GM23338 (cell line): ENCODE measurements at regions not wholly inside any gene's neighbourhood (a gene's known extent, or its start where the extent isn't known, plus 50 kb on each side); places are given as distances from the start of the nearest gene placed in this dataset.

Experiments
- CREB1 ChIP-seq: fragments of 250-450 bp; sonication (Bioruptor Pico); IDR thresholded peaks from 2 replicates; pipeline ENCODE4 v1.5.0; 2020; ENCODE audit warnings: low read depth, mild to moderate bottlenecking, moderate library complexity
- EZH2 ChIP-seq: fragments of 200-600 bp; sonication (generic); IDR thresholded peaks from one replicate; pipeline ENCODE4 v1.8.0; 2017; ENCODE audit warnings: antibody characterized with exemption, mild to moderate bottlenecking, low read depth; ENCODE audit not compliant: unreplicated experiment
- EZH2phosphoT487 ChIP-seq: fragments of 200-600 bp; sonication (generic); IDR thresholded peaks from one replicate; pipeline ENCODE4 v1.8.1; 2018; ENCODE audit warnings: antibody characterized with exemption; ENCODE audit not compliant: unreplicated experiment
- JUNB ChIP-seq: IDR thresholded peaks from one replicate; pipeline ENCODE4 v1.6.1; 2016; ENCODE audit warnings: antibody characterized with exemption; ENCODE audit not compliant: unreplicated experiment
- NANOG ChIP-seq: IDR thresholded peaks from 2 replicates; pipeline ENCODE4 v1.6.1; 2016; ENCODE audit warnings: antibody characterized with exemption, borderline replicate concordance
- POLR2AphosphoS5 ChIP-seq: IDR thresholded peaks from 2 replicates; pipeline ENCODE4 v1.6.1; 2016; ENCODE audit warnings: antibody characterized with exemption, low read depth
- STAT1 ChIP-seq: IDR thresholded peaks from one replicate; pipeline ENCODE4 v1.6.1; 2016; ENCODE audit warnings: antibody characterized with exemption; ENCODE audit not compliant: unreplicated experiment
- TF ChIP-seq, protein P1 (sequence below), 2 experiments: fragments of 200-600 bp in 1 of 2; sonication (generic) in 1 of 2; conservative IDR thresholded peaks; 2 replicates each; pipeline versions ENCODE4 v1.5.1 to v1.6.1; 2016 to 2017; ENCODE audit warnings: antibody characterized with exemption in 2 of 2, low read depth in 2 of 2, mild to moderate bottlenecking in 2 of 2, moderate library complexity in 1 of 2
- TF ChIP-seq, protein P2 (sequence below): fragments of 250-450 bp; sonication (Bioruptor Pico); IDR thresholded peaks from 2 replicates; pipeline ENCODE4 v1.5.0; 2020; ENCODE audit warnings: mild to moderate bottlenecking, moderate library complexity
- TF ChIP-seq, protein P3 (sequence below): IDR thresholded peaks from one replicate; pipeline ENCODE4 v1.6.1; 2018; ENCODE audit warnings: antibody characterized with exemption; ENCODE audit not compliant: unreplicated experiment

DNA sequence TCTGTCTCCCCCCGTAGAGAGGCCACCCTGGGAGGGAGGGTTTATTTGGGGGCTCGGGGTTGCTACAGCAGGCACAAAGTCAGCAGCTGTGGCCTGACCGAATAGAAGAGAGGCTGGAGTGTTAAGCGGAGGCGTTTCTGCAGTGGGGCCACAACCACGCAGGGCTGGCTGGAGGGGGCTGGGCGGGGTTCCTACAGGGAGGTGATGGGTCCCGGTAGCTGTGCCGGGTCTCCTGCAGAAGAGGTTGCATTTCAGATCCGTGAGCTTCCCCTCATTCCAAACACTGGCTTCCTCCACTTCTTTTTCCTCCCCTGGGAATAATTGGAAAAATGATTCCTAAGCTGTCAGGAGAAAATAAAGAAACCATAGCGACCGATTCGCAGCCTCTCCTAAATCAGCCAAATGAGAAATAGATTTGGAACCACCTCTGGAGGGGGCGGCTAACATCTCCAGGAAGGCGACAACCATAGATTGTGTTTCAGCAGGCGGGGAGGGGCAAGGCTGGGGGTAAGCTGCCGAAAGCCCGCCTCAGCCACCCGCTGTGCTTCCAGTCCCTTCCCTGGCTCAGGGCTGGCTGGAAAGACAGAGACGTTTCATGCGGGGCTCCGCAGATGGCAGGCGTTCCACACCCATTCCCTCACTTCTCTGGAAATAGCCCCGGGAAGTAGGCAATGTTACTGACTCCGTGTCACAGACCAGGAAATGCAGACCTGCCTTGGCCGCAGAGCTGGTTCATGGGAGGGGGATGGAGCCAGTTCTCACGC, 85.6 kb upstream of the TAF1B start:
- TF ChIP-seq, protein P1, sequence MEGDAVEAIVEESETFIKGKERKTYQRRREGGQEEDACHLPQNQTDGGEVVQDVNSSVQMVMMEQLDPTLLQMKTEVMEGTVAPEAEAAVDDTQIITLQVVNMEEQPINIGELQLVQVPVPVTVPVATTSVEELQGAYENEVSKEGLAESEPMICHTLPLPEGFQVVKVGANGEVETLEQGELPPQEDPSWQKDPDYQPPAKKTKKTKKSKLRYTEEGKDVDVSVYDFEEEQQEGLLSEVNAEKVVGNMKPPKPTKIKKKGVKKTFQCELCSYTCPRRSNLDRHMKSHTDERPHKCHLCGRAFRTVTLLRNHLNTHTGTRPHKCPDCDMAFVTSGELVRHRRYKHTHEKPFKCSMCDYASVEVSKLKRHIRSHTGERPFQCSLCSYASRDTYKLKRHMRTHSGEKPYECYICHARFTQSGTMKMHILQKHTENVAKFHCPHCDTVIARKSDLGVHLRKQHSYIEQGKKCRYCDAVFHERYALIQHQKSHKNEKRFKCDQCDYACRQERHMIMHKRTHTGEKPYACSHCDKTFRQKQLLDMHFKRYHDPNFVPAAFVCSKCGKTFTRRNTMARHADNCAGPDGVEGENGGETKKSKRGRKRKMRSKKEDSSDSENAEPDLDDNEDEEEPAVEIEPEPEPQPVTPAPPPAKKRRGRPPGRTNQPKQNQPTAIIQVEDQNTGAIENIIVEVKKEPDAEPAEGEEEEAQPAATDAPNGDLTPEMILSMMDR (conservative IDR thresholded peaks at IDR 0.05; ENCODE audit: low read depth in 2 of 2), result no peak
- TF ChIP-seq CREB1 (CRISPR knock-in tag), result no peak
- no peak for TF ChIP-seq STAT1
- TF ChIP-seq JUNB, result no peak
- TF ChIP-seq POLR2AphosphoS5, result no peak
- no peak for TF ChIP-seq EZH2
- no peak for TF ChIP-seq EZH2phosphoT487
- TF ChIP-seq, protein P2, sequence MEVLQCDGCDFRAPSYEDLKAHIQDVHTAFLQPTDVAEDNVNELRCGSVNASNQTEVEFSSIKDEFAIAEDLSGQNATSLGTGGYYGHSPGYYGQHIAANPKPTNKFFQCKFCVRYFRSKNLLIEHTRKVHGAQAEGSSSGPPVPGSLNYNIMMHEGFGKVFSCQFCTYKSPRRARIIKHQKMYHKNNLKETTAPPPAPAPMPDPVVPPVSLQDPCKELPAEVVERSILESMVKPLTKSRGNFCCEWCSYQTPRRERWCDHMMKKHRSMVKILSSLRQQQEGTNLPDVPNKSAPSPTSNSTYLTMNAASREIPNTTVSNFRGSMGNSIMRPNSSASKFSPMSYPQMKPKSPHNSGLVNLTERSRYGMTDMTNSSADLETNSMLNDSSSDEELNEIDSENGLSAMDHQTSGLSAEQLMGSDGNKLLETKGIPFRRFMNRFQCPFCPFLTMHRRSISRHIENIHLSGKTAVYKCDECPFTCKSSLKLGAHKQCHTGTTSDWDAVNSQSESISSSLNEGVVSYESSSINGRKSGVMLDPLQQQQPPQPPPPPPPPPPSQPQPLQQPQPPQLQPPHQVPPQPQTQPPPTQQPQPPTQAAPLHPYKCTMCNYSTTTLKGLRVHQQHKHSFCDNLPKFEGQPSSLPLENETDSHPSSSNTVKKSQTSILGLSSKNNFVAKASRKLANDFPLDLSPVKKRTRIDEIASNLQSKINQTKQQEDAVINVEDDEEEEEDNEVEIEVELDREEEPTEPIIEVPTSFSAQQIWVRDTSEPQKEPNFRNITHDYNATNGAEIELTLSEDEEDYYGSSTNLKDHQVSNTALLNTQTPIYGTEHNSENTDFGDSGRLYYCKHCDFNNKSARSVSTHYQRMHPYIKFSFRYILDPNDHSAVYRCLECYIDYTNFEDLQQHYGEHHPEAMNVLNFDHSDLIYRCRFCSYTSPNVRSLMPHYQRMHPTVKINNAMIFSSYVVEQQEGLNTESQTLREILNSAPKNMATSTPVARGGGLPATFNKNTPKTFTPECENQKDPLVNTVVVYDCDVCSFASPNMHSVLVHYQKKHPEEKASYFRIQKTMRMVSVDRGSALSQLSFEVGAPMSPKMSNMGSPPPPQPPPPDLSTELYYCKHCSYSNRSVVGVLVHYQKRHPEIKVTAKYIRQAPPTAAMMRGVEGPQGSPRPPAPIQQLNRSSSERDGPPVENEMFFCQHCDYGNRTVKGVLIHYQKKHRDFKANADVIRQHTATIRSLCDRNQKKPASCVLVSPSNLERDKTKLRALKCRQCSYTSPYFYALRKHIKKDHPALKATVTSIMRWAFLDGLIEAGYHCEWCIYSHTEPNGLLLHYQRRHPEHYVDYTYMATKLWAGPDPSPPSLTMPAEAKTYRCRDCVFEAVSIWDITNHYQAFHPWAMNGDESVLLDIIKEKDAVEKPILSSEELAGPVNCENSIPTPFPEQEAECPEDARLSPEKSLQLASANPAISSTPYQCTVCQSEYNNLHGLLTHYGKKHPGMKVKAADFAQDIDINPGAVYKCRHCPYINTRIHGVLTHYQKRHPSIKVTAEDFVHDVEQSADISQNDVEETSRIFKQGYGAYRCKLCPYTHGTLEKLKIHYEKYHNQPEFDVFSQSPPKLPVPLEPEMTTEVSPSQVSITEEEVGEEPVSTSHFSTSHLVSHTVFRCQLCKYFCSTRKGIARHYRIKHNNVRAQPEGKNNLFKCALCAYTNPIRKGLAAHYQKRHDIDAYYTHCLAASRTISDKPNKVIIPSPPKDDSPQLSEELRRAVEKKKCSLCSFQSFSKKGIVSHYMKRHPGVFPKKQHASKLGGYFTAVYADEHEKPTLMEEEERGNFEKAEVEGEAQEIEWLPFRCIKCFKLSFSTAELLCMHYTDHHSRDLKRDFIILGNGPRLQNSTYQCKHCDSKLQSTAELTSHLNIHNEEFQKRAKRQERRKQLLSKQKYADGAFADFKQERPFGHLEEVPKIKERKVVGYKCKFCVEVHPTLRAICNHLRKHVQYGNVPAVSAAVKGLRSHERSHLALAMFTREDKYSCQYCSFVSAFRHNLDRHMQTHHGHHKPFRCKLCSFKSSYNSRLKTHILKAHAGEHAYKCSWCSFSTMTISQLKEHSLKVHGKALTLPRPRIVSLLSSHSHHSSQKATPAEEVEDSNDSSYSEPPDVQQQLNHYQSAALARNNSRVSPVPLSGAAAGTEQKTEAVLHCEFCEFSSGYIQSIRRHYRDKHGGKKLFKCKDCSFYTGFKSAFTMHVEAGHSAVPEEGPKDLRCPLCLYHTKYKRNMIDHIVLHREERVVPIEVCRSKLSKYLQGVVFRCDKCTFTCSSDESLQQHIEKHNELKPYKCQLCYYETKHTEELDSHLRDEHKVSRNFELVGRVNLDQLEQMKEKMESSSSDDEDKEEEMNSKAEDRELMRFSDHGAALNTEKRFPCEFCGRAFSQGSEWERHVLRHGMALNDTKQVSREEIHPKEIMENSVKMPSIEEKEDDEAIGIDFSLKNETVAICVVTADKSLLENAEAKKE (CRISPR knock-in tag), result no peak
- TF ChIP-seq, protein P3, sequence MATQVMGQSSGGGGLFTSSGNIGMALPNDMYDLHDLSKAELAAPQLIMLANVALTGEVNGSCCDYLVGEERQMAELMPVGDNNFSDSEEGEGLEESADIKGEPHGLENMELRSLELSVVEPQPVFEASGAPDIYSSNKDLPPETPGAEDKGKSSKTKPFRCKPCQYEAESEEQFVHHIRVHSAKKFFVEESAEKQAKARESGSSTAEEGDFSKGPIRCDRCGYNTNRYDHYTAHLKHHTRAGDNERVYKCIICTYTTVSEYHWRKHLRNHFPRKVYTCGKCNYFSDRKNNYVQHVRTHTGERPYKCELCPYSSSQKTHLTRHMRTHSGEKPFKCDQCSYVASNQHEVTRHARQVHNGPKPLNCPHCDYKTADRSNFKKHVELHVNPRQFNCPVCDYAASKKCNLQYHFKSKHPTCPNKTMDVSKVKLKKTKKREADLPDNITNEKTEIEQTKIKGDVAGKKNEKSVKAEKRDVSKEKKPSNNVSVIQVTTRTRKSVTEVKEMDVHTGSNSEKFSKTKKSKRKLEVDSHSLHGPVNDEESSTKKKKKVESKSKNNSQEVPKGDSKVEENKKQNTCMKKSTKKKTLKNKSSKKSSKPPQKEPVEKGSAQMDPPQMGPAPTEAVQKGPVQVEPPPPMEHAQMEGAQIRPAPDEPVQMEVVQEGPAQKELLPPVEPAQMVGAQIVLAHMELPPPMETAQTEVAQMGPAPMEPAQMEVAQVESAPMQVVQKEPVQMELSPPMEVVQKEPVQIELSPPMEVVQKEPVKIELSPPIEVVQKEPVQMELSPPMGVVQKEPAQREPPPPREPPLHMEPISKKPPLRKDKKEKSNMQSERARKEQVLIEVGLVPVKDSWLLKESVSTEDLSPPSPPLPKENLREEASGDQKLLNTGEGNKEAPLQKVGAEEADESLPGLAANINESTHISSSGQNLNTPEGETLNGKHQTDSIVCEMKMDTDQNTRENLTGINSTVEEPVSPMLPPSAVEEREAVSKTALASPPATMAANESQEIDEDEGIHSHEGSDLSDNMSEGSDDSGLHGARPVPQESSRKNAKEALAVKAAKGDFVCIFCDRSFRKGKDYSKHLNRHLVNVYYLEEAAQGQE, result no peak
- TF ChIP-seq NANOG, result no peak
